ENCODE measurements at regions not wholly inside any gene's neighbourhood (a gene's known extent, or its start where the extent isn't known, plus 50 kb on each side); places are given as distances from the start of the nearest gene placed in this dataset.

DNA sequence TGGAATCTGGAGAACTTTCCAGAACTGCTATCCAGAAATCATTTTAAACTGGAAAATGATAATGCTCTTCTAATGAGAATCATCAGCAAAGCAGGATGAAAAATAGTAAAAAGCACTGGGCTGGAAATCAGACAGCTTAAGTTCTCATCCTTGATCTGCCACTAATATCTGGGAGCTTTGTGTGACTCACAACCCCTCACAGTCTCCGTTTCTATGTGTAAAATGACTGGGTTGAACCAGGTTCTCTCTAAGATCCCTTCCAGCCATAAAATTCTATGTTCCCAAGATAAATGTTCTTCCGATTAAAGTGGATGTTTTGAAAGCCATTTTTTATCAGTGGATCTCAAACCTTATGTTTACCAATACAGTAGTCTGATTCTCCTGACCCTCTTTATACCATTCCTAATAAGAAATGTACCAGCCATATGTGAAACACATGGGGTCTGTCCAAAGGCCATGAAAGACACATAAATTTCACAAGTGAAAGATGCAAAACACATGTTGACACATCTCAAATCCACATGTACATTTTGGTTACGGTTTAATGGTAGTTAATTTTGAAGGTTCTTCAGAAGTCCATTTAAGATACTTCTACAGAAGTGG lies 188.8 kb downstream of the EN1 start:
- Histone ChIP-seq H3K27ac (no peak overlapping the region), H3K79me2 (ENCODE audit: low read depth) (no peaks in the 10 kb centered on the region), H3K27me3 (no peaks in the 10 kb centered on the region), H3K4me3 (no peak overlapping the region), H3K9me3 (ENCODE audit: low read depth) (no peaks in the 10 kb centered on the region), H3K4me2 (no peak overlapping the region), H3F3A (ENCODE audit: low read depth) (no peaks in the 10 kb centered on the region), H4K20me1 (ENCODE audit: low read depth) (no peaks in the 10 kb centered on the region), H3K9ac (no peak overlapping the region), H2AFZ (replicated peaks) (no peak overlapping the region), H3K36me3 (no peaks in the 10 kb centered on the region), H3K4me1 (no peaks in the 10 kb centered on the region)
- Mint-ChIP-seq H3K36me3 (no peaks in the 10 kb centered on the region), H3K9me3 (no peaks in the 10 kb centered on the region), H3K4me1 (no peaks in the 10 kb centered on the region), H3K4me3 (no peak overlapping the region), H3K27me3 (ENCODE audit: insufficient read depth, low read depth) (no peaks in the 10 kb centered on the region), H3K27ac (no peak overlapping the region)
- no peak for DNase-seq (ENCODE audit: low spot score)
- TF ChIP-seq EZH2phosphoT487 (IDR thresholded peaks at IDR 0.05) = no peak
- TF ChIP-seq, protein P1, sequence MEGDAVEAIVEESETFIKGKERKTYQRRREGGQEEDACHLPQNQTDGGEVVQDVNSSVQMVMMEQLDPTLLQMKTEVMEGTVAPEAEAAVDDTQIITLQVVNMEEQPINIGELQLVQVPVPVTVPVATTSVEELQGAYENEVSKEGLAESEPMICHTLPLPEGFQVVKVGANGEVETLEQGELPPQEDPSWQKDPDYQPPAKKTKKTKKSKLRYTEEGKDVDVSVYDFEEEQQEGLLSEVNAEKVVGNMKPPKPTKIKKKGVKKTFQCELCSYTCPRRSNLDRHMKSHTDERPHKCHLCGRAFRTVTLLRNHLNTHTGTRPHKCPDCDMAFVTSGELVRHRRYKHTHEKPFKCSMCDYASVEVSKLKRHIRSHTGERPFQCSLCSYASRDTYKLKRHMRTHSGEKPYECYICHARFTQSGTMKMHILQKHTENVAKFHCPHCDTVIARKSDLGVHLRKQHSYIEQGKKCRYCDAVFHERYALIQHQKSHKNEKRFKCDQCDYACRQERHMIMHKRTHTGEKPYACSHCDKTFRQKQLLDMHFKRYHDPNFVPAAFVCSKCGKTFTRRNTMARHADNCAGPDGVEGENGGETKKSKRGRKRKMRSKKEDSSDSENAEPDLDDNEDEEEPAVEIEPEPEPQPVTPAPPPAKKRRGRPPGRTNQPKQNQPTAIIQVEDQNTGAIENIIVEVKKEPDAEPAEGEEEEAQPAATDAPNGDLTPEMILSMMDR (IDR thresholded peaks at IDR 0.05) = no peak
- TF ChIP-seq EZH2 (IDR thresholded peaks at IDR 0.05) = no peak

GRCh38 chr2:118657466-118657865 lies 190.0 kb downstream of the EN1 start:
- TF ChIP-seq EZH2 (IDR thresholded peaks at IDR 0.05) = no peak
- no peak for TF ChIP-seq EZH2phosphoT487 (IDR thresholded peaks at IDR 0.05)
- TF ChIP-seq, protein P1 (IDR thresholded peaks at IDR 0.05) = no peak
- Histone ChIP-seq H3K9me3 (ENCODE audit: low read depth) (no peaks in the 10 kb centered on the region), H3K4me3 (no peak overlapping the region), H3K9ac (no peak overlapping the region), H3F3A (ENCODE audit: low read depth) (no peaks in the 10 kb centered on the region), H3K79me2 (ENCODE audit: low read depth) (no peaks in the 10 kb centered on the region), H2AFZ (replicated peaks) (no peak overlapping the region), H3K4me1 (no peaks in the 10 kb centered on the region), H3K36me3 (no peaks in the 10 kb centered on the region), H4K20me1 (ENCODE audit: low read depth) (no peaks in the 10 kb centered on the region), H3K4me2 (no peak overlapping the region), H3K27ac (no peak overlapping the region), H3K27me3 (no peaks in the 10 kb centered on the region)
- no peak for DNase-seq (ENCODE audit: low spot score)
- no peaks in the 10 kb centered on the region for H3K4me1 Mint-ChIP-seq
- H3K27me3 Mint-ChIP-seq (ENCODE audit: insufficient read depth, low read depth) = no peaks in the 10 kb centered on the region
- H3K9me3 Mint-ChIP-seq = no peaks in the 10 kb centered on the region
- H3K4me3 Mint-ChIP-seq = no peak overlapping the region
- no peaks in the 10 kb centered on the region for H3K36me3 Mint-ChIP-seq
- H3K27ac Mint-ChIP-seq = no peak overlapping the region

DNA sequence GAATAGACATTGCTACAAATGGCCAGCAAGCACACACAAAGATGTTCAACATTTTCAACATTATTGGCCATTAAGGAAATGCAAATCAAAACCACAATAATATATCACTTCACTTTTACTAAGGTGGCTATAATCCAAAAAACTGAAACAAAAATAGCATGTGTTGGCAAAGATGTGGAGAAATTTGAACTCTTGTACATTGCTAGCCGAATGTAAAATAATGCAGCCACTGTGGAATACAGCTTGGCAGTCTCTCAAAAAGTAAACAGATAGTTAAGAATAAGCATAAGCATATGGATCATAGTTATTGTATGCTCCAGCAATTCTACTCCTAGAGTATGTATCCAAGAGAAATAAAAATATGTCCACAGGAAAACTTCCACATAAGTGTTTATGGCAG lies 192.5 kb downstream of the EN1 start:
- H2AFZ ChIP-seq (replicated peaks) = no peak overlapping the region
- peaks cover 5% of the 10 kb centered on the region for H3K9me3 ChIP-seq (ENCODE audit: low read depth)
- H4K20me1 ChIP-seq (ENCODE audit: low read depth) = no peaks in the 10 kb centered on the region
- TF ChIP-seq EZH2phosphoT487 (IDR thresholded peaks at IDR 0.05) (no peak), EZH2 (IDR thresholded peaks at IDR 0.05) (no peak)
- TF ChIP-seq, protein P1 (IDR thresholded peaks at IDR 0.05) = no peak
- Mint-ChIP-seq H3K27ac (no peak overlapping the region), H3K27me3 (ENCODE audit: insufficient read depth, low read depth) (no peaks in the 10 kb centered on the region), H3K9me3 (peaks cover 12% of the 10 kb centered on the region), H3K4me1 (no peaks in the 10 kb centered on the region), H3K4me3 (no peak overlapping the region), H3K36me3 (no peaks in the 10 kb centered on the region)
- no peaks in the 10 kb centered on the region for H3F3A ChIP-seq (ENCODE audit: low read depth)
- DNase-seq (ENCODE audit: low spot score) = no peak
- no peak overlapping the region for H3K4me2 ChIP-seq
- no peak overlapping the region for H3K9ac ChIP-seq
- no peaks in the 10 kb centered on the region for H3K4me1 ChIP-seq
- H3K27ac ChIP-seq = no peak overlapping the region
- no peak overlapping the region for H3K4me3 ChIP-seq
- no peaks in the 10 kb centered on the region for H3K27me3 ChIP-seq
- H3K36me3 ChIP-seq = no peaks in the 10 kb centered on the region
- H3K79me2 ChIP-seq (ENCODE audit: low read depth) = no peaks in the 10 kb centered on the region

Data from neural progenitor cell (in vitro differentiated cells).